ENCODE measurements at regions not wholly inside any gene's neighbourhood (a gene's known extent, or its start where the extent isn't known, plus 50 kb on each side); places are given as distances from the start of the nearest gene placed in this dataset.

DNA sequence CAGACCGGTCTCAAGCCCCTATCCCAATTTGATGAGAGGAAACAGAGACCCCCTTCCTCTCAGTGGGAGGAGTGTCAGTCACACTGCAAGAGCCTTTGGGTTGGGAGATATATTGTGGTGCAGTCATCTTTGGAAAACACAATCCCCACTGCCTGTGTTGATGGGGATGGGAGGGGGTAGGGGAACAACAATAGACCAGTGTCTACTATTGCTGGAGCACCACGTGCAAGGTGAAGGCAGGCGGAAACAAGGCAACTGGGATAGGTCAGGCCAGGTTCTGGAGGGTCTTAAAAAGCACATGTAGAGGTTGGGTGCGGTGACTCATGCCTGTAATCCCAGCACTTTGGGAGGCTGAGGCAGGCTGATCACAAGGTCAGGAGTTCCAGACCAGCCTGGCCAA is 127.9 kb downstream of the ZFP36L2 start:
- ChIA-PET CTCF (interaction anchor here (1.0 kb wide), 1 partner anchor 9 kb away, joined by 3 read pairs; no protein-coding TSS in a partner anchor), POLR2A (no interaction called here)
- TF ChIP-seq CTCF (IDR thresholded peaks at IDR 0.05; ENCODE audit: control extremely low read depth, extremely low read depth, low read depth, missing control alignments), result no peak
- no peak for DNase-seq (ENCODE audit: extremely low spot score)

DNA sequence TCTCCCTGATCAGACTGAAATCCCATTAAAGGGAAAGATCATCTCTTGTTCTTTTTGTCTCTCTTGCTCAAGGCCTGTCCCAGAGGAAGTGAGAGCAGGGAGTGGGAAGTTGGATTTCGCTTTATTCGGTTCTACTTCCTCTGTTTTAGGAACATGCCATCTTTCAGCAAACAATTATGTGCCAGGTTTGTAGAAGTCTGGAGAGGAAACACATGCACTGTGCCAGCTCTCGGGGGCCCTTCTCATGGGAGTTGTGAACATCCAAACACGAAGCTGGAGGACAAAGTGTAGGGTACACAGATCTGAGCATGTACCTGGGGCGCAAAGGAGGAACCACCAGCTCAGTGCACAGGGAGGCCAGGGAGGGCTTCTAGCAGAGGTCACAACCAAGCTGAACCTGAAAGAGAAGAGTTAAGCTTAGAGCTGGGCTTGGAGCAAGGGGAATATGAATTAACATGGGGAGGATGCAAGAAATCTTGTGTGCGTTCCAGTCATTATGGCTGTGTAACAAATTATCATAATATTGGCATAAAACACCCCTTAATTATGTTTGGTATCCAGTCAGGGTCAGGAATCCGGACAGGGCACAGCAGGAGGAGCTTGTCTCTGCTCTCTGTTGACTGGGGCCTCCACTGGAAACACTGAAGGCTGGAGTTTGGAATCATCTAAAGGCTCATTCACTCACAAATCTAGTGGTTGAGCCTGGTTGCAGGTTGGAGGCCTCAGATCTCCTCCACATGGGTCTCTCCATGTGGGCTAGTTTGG is 128.6 kb downstream of the ZFP36L2 start:
- DNase-seq (ENCODE audit: extremely low spot score), result no peak
- no peak for TF ChIP-seq CTCF (IDR thresholded peaks at IDR 0.05; ENCODE audit: control extremely low read depth, extremely low read depth, low read depth, missing control alignments)
- ChIA-PET CTCF (interaction anchor here (1.0 to 1.4 kb wide), 2 partner anchors 8 to 10 kb away, joined by 3 to 4 read pairs; no protein-coding TSS in a partner anchor), POLR2A (no interaction called here)

- no peak for DNase-seq (ENCODE audit: extremely low spot score)
- CTCF ChIA-PET, result no interaction called here
- POLR2A ChIA-PET, result no interaction called here
- no peak for TF ChIP-seq CTCF (IDR thresholded peaks at IDR 0.05; ENCODE audit: control extremely low read depth, extremely low read depth, low read depth, missing control alignments)
Observed at GRCh38 chr2:43095533-43096295, 130.7 kb downstream of the ZFP36L2 start.

DNA sequence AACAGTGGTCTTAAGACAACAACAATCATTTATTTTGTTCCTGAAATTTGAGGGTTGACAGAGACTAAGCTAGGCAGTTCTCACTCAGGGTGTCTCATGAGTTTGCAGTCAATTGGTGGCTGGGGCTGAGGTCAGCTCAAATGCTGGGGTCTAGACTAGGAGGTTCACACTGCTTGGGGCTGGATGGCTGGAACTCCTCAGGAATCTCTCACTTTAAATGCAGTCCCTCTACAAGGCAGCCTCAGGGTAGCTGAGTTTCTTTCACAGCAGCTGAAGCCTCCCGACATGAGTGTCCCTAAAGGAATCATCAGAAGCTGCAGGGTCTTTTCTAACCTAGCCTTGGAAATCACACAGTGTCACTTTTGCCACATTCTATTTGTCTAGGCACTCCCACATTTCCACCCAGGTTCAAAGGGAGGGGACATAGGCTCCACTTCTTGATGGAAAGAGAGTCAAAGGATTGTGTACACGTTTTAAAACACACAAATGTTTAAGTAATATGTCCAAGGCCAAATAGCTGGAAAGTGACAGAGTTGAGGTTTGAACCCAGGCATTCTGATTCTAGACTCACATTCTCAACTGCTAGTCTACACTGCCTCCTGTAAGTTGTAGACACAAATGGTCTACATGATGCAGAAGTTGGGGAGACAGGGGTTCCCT is 133.8 kb downstream of the ZFP36L2 start:
- no peak for DNase-seq (ENCODE audit: extremely low spot score)
- CTCF ChIA-PET, result interaction anchor here (0.6 to 1.8 kb wide), 4 partner anchors 9 to 118 kb away, joined by 3 to 6 read pairs (median 4); no protein-coding TSS in a partner anchor
- POLR2A ChIA-PET, result no interaction called here
- no peak for TF ChIP-seq CTCF (IDR thresholded peaks at IDR 0.05; ENCODE audit: control extremely low read depth, extremely low read depth, low read depth, missing control alignments)

DNA sequence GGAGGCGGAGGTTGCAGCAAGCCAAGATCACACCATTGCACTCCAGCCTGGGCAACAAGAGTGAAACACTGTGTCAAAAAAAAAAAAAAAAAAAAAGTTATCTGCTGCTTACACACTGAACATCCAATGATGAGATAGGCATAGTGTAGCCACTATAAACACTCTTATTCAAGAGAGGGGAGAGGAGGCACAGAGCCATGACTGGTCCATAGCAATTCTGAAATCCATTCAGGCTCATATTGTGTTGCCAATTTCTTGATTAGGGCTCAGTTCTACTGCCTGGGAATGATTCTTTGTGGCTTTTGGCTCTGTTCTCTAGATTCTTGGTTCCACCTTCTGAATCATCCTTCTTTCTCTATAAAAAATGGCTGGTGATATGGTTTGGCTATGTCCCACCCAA is 136.1 kb downstream of the ZFP36L2 start:
- no peak for TF ChIP-seq CTCF (IDR thresholded peaks at IDR 0.05; ENCODE audit: control extremely low read depth, extremely low read depth, low read depth, missing control alignments)
- ChIA-PET POLR2A (no interaction called here), CTCF (interaction anchor here (1.2 kb wide), 1 partner anchor 10 kb away, joined by 4 read pairs; no protein-coding TSS in a partner anchor)

More for the DNA sequence above, 136.1 kb downstream of the ZFP36L2 start:
- DNase-seq (ENCODE audit: extremely low spot score), result no peak

Measured in GM10248 (cell line).